HCT116 (cell line): ENCODE measurements at regions not wholly inside any gene's neighbourhood (a gene's known extent, or its start where the extent isn't known, plus 50 kb on each side); places are given as distances from the start of the nearest gene placed in this dataset.

Experiments used
- ATAC-seq: fragments of 200-7000 bp; cut with Tn5 transposase; 2 replicates; pipeline ENCODE4 v1.9.1; 2020; ENCODE audit warnings: mild to moderate bottlenecking, moderate library complexity
- BruUV-seq: library from RNA; stranded (reverse); fragments of 400-500 nt; replicated peaks from 2 replicates; lab custom pipeline; 2021; lab: Mats Ljungman, UMichigan
- CTCF ChIA-PET: fragments of 300-600 bp; sonication (Branson Sonifier 250); formaldehyde crosslinking; loops from one replicate; lab custom pipeline; 2021; ENCODE audit warnings: antibody characterized with exemption; lab: Charles Lee
- POLR2A ChIA-PET: fragments of 300-600, 350-600 bp; sonication (Branson Sonifier 250); formaldehyde crosslinking; loops from one replicate; lab custom pipeline; 2021; ENCODE audit warnings: antibody characterized with exemption; lab: Charles Lee
- RAD21 ChIA-PET, 2 experiments: fragments of 300-600 bp; sonication (Branson Sonifier 250); formaldehyde crosslinking; loops; one replicate each; lab custom pipeline; 2023; ENCODE audit warnings: low total read pairs in 2 of 2; ENCODE audit not compliant: uncharacterized antibody in 2 of 2, unreplicated experiment in 2 of 2, low non-redundant PET in 1 of 2; lab: Charles Lee
- DNase-seq: peaks from one replicate; pipeline ENCODE4 v3.0.0-alpha.2; 2010; ENCODE audit warnings: low read depth, low spot score
- H2AFZ ChIP-seq: fragments of 200-600 bp; shearing (Covaris generic), sonication (generic); 2 replicates; pipeline ENCODE4 v1.6.1; 2017; ENCODE audit warnings: low read depth, mixed run types, mixed read lengths, antibody characterized with exemption, low read length; ENCODE audit not compliant: poor library complexity, severe bottlenecking
- H3K27ac ChIP-seq: 2 replicates; pipeline ENCODE4 v1.5.1; 2012; ENCODE audit warnings: low read depth, low read length
- H3K27me3 ChIP-seq: fragments of 200-600 bp; sonication (generic); 2 replicates; pipeline ENCODE4 v1.6.1; 2016; ENCODE audit warnings: mixed run types, low read length, mixed read lengths; ENCODE audit not compliant: insufficient read depth
- H3K36me3 ChIP-seq, 2 experiments: fragments of 200-500 bp in 1 of 2; fragments of 200-600 bp in 1 of 2; sonication (Bioruptor generic) in 1 of 2; sonication (generic) in 1 of 2; 2 replicates each; pipeline versions ENCODE4 v1.5.1 to v1.6.1; 2014 to 2016; ENCODE audit warnings: low read length in 2 of 2, inconsistent platforms in 1 of 2, mixed read lengths in 1 of 2, mixed run types in 1 of 2; ENCODE audit not compliant: insufficient read depth in 2 of 2, control insufficient read depth in 1 of 2
- H3K4me1 ChIP-seq, 2 experiments: fragments of 200-600 bp in 1 of 2; sonication (generic) in 1 of 2; 2 replicates each; pipeline versions ENCODE4 v1.5.1 to v1.6.1; 2012 to 2017; ENCODE audit warnings: low read length in 2 of 2, inconsistent platforms in 1 of 2, mild to moderate bottlenecking in 1 of 2, mixed read lengths in 1 of 2, mixed run types in 1 of 2, moderate library complexity in 1 of 2; ENCODE audit not compliant: insufficient read depth in 2 of 2, control insufficient read depth in 1 of 2
- H3K4me2 ChIP-seq: fragments of 200-600 bp; sonication (generic); 2 replicates; pipeline ENCODE4 v1.6.1; 2017; ENCODE audit warnings: mixed run types, low read length, mixed read lengths
- H3K4me3 ChIP-seq, 2 experiments: fragments of 200-600 bp in 1 of 2; sonication (generic) in 1 of 2; replicated peaks in 1 of 2; 2 replicates each; pipeline ENCODE4 v1.5.1; 2011 to 2016; ENCODE audit warnings: low read length in 2 of 2, control low read depth in 1 of 2, low read depth in 1 of 2, mild to moderate bottlenecking in 1 of 2, mixed read lengths in 1 of 2, mixed run types in 1 of 2
- H3K79me2 ChIP-seq: fragments of 200-600 bp; sonication (generic); 2 replicates; pipeline ENCODE4 v1.6.1; 2017; ENCODE audit warnings: mild to moderate bottlenecking, mixed run types, low read length, moderate library complexity, mixed read lengths; ENCODE audit not compliant: insufficient read depth
- H3K9ac ChIP-seq: fragments of 200-600 bp; sonication (generic); 2 replicates; pipeline ENCODE4 v1.6.1; 2016; ENCODE audit warnings: low read length, mixed read lengths
- H3K9me2 ChIP-seq: fragments of 200-600 bp; sonication (generic), shearing (Covaris generic); 2 replicates; pipeline ENCODE4 v1.6.1; 2017; ENCODE audit warnings: mixed run types, mild to moderate bottlenecking, moderate library complexity; ENCODE audit not compliant: insufficient read depth
- H3K9me3 ChIP-seq, 2 experiments: fragments of 200-500 bp in 1 of 2; fragments of 200-600 bp in 1 of 2; sonication (Bioruptor generic) in 1 of 2; sonication (generic) in 1 of 2; 2 replicates each; pipeline ENCODE4 v1.6.1; 2014 to 2017; ENCODE audit warnings: low read length in 2 of 2, mixed read lengths in 2 of 2, inconsistent platforms in 1 of 2, low read depth in 1 of 2, mild to moderate bottlenecking in 1 of 2, mixed run types in 1 of 2, moderate library complexity in 1 of 2; ENCODE audit not compliant: control insufficient read depth in 1 of 2, insufficient read depth in 1 of 2
- H4K20me1 ChIP-seq: fragments of 200-600 bp; sonication (generic), shearing (Covaris generic); 2 replicates; pipeline ENCODE4 v1.6.1; 2017; ENCODE audit warnings: mixed run types, mild to moderate bottlenecking, moderate library complexity; ENCODE audit not compliant: insufficient read depth
- CBX3 ChIP-seq: IDR thresholded peaks from 2 replicates; pipeline ENCODE4 v1.6.1; 2012; ENCODE audit warnings: low read depth
- CTCF ChIP-seq, 3 experiments: fragments of 200-600 bp in 1 of 3; sonication (generic) in 1 of 3; IDR thresholded peaks in 2 of 3; conservative IDR thresholded peaks in 1 of 3; 2 replicates each; pipeline ENCODE4 v1.5.1; 2012 to 2017; ENCODE audit warnings: low read depth in 2 of 3, low read length in 2 of 3, antibody characterized with exemption in 1 of 3, borderline replicate concordance in 1 of 3, control low read depth in 1 of 3, mild to moderate bottlenecking in 1 of 3, mixed read lengths in 1 of 3, mixed run types in 1 of 3, moderate library complexity in 1 of 3; ENCODE audit not compliant: insufficient read depth in 1 of 3
- EGR1 ChIP-seq: IDR thresholded peaks from 2 replicates; pipeline ENCODE4 v1.6.1; 2012; ENCODE audit warnings: low read depth
- ELF1 ChIP-seq: IDR thresholded peaks from 2 replicates; pipeline ENCODE4 v1.6.1; 2012; ENCODE audit warnings: low read depth, borderline replicate concordance
- EZH2phosphoT487 ChIP-seq: fragments of 200-600 bp; IDR thresholded peaks from 2 replicates; pipeline ENCODE4 v1.6.1; 2018; ENCODE audit warnings: antibody characterized with exemption, borderline replicate concordance
- FOSL1 ChIP-seq: IDR thresholded peaks from 2 replicates; pipeline ENCODE4 v1.6.1; 2012; ENCODE audit warnings: low read depth
- JUND ChIP-seq: IDR thresholded peaks from 2 replicates; pipeline ENCODE4 v1.6.1; 2012
- POLR2A ChIP-seq: IDR thresholded peaks from 2 replicates; pipeline ENCODE4 v1.7.0; 2011; ENCODE audit warnings: borderline replicate concordance; ENCODE audit not compliant: insufficient read depth, insufficient read length; ENCODE audit errors: extremely low read depth
- POLR2AphosphoS5 ChIP-seq: IDR thresholded peaks from 2 replicates; pipeline ENCODE4 v1.6.1; 2011; ENCODE audit warnings: mild to moderate bottlenecking, low read depth, low read length, moderate library complexity
- RAD21 ChIP-seq: IDR thresholded peaks from 2 replicates; pipeline ENCODE4 v1.6.1; 2012; ENCODE audit warnings: low read depth, mild to moderate bottlenecking
- SIN3A ChIP-seq: IDR thresholded peaks from 2 replicates; pipeline ENCODE4 v1.6.1; 2012; ENCODE audit warnings: low read depth
- SP1 ChIP-seq: IDR thresholded peaks from 2 replicates; pipeline ENCODE4 v1.6.1; 2012; ENCODE audit warnings: low read depth
- TCF7L2 ChIP-seq: IDR thresholded peaks from 2 replicates; pipeline ENCODE4 v1.7.0; 2011; ENCODE audit warnings: borderline replicate concordance, inconsistent platforms; ENCODE audit not compliant: insufficient read depth, insufficient read length; ENCODE audit errors: extremely low read depth
- ZBTB33 ChIP-seq: IDR thresholded peaks from 2 replicates; pipeline ENCODE4 v1.6.1; 2011; ENCODE audit warnings: mild to moderate bottlenecking, low read length, moderate library complexity; ENCODE audit not compliant: insufficient replicate concordance; ENCODE audit errors: extremely low read depth
- ZNF274 ChIP-seq: fragments of 200-500 bp; sonication (Bioruptor generic); IDR thresholded peaks from 2 replicates; pipeline ENCODE4 v1.6.1; 2014; ENCODE audit warnings: mild to moderate bottlenecking, low read depth, low read length, inconsistent platforms
- intact Hi-C: fragments of 100-400 bp; cut with micrococcal nuclease; formaldehyde crosslinking; loops from 2 replicates; pipeline ENCODE4 v1.10.0; 2022
- TF ChIP-seq, protein P1 (sequence below): IDR thresholded peaks from 2 replicates; pipeline ENCODE4 v1.6.1; 2012; ENCODE audit warnings: low read depth
- TF ChIP-seq, protein P2 (sequence below): IDR thresholded peaks from 2 replicates; pipeline ENCODE4 v1.6.1; 2012
- TF ChIP-seq, protein P3 (sequence below): IDR thresholded peaks from 2 replicates; pipeline ENCODE4 v1.6.1; 2012

GRCh38 chr13:60327511-60327910 is 69.5 kb upstream of the TDRD3 start (continued):
- no peak for TF ChIP-seq ZBTB33

- H3K4me2 ChIP-seq: no peak overlapping the region
- ChIA-PET POLR2A (no interaction called here), RAD21 (no interaction called here), CTCF (interaction anchor here (0.6 to 1.4 kb wide), 3 partner anchors 103 to 646 kb away, joined by 3 read pairs; no protein-coding TSS in a partner anchor)
- no peaks in the 10 kb centered on the region for H3K36me3 ChIP-seq
- no peaks in the 10 kb centered on the region for H3K9me2 ChIP-seq
- no TSS peak for BruUV-seq
- no peak overlapping the region for H3K27ac ChIP-seq
- DNase-seq: no peak
- no peaks in the 10 kb centered on the region for H3K4me1 ChIP-seq
- H3K9ac ChIP-seq: no peak overlapping the region
- no peaks in the 10 kb centered on the region for H4K20me1 ChIP-seq
- ATAC-seq: no peak
- H3K27me3 ChIP-seq: no peaks in the 10 kb centered on the region
- no peak overlapping the region for H3K4me3 ChIP-seq
- no peaks in the 10 kb centered on the region for H3K79me2 ChIP-seq
- H2AFZ ChIP-seq: no peak overlapping the region
- intact Hi-C loops: loop anchor here (2.0 to 10.0 kb wide), 2 partner anchors 423 to 647 kb away; no protein-coding TSS in a partner anchor
- no peaks in the 10 kb centered on the region for H3K9me3 ChIP-seq
- TF ChIP-seq, protein P1, sequence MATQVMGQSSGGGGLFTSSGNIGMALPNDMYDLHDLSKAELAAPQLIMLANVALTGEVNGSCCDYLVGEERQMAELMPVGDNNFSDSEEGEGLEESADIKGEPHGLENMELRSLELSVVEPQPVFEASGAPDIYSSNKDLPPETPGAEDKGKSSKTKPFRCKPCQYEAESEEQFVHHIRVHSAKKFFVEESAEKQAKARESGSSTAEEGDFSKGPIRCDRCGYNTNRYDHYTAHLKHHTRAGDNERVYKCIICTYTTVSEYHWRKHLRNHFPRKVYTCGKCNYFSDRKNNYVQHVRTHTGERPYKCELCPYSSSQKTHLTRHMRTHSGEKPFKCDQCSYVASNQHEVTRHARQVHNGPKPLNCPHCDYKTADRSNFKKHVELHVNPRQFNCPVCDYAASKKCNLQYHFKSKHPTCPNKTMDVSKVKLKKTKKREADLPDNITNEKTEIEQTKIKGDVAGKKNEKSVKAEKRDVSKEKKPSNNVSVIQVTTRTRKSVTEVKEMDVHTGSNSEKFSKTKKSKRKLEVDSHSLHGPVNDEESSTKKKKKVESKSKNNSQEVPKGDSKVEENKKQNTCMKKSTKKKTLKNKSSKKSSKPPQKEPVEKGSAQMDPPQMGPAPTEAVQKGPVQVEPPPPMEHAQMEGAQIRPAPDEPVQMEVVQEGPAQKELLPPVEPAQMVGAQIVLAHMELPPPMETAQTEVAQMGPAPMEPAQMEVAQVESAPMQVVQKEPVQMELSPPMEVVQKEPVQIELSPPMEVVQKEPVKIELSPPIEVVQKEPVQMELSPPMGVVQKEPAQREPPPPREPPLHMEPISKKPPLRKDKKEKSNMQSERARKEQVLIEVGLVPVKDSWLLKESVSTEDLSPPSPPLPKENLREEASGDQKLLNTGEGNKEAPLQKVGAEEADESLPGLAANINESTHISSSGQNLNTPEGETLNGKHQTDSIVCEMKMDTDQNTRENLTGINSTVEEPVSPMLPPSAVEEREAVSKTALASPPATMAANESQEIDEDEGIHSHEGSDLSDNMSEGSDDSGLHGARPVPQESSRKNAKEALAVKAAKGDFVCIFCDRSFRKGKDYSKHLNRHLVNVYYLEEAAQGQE: no peak
- TF ChIP-seq ELF1 (no peak), RAD21 (no peak), FOSL1 (no peak), CBX3 (no peak), SIN3A (no peak), EZH2phosphoT487 (no peak), ZNF274 (no peak), JUND (no peak), TCF7L2 (no peak), POLR2A (no peak), POLR2AphosphoS5 (no peak), EGR1 (no peak), CTCF (IDR thresholded peaks at IDR 0.05 in 2 of 3, conservative IDR thresholded peaks at IDR 0.05 in 1 of 3; ENCODE audit: borderline replicate concordance in 1 of 3, insufficient read depth in 1 of 3, low read depth in 2 of 3, low read length in 2 of 3) (no peak), SP1 (no peak)
- TF ChIP-seq, protein P2, sequence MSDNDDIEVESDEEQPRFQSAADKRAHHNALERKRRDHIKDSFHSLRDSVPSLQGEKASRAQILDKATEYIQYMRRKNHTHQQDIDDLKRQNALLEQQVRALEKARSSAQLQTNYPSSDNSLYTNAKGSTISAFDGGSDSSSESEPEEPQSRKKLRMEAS: no peak
- TF ChIP-seq, protein P3, sequence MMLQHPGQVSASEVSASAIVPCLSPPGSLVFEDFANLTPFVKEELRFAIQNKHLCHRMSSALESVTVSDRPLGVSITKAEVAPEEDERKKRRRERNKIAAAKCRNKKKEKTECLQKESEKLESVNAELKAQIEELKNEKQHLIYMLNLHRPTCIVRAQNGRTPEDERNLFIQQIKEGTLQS: no peak
These were observed 68.9 kb upstream of the TDRD3 start for GRCh38 chr13:60328073-60328472.
